ENCODE measurements at regions not wholly inside any gene's neighbourhood (a gene's known extent, or its start where the extent isn't known, plus 50 kb on each side); places are given as distances from the start of the nearest gene placed in this dataset.

DNA sequence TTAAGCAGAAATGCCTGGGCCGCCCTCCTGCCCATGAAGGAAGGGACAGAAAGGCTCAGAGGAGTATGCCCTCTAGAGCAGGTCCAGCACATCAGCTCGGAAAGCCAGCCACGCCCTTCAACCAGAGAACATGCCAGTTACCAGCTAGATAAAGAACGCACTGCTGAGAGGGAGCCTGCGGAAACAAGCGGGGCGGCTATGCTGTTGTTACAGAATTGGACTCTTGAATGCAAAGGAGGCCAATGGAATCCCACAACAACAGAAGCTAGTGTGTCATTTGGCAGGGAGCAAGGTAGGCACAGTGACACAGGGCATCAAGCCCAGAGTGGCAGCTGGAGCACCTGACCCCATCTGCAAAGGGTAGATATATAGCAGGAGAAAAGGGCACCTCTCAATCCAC is 242.9 kb upstream of the ID2 start:
- peaks cover 5% of the 10 kb centered on the region; the same call in 1 of the 2 replicates for H3F3A ChIP-seq (ENCODE audit: control insufficient read depth, insufficient read depth)
- no peaks in the 10 kb centered on the region for H3K9me3 ChIP-seq (ENCODE audit: control insufficient read depth, insufficient read depth, low read length)
- no peak overlapping the region for H3K4me3 ChIP-seq (ENCODE audit: low read length)
- no peaks in the 10 kb centered on the region for H3K27me3 ChIP-seq (ENCODE audit: control insufficient read depth, low read length)
- H4K20me1 ChIP-seq (ENCODE audit: control insufficient read depth, insufficient read depth, low read depth, low read length) = no peaks in the 10 kb centered on the region
- peak overlapping the region; percentile 1; the same call in 1 of the 2 replicates for H3K4me2 ChIP-seq (ENCODE audit: low read length)
- H3K9me2 ChIP-seq (replicated peaks; ENCODE audit: control insufficient read depth, low read length) = no peaks in the 10 kb centered on the region
- no peaks in the 10 kb centered on the region for H3K79me2 ChIP-seq (ENCODE audit: control insufficient read depth, low read length)
- no peak for TF ChIP-seq EZH2phosphoT487 (IDR thresholded peaks at IDR 0.05; ENCODE audit: borderline replicate concordance, low read length)
- TF ChIP-seq, protein P1, sequence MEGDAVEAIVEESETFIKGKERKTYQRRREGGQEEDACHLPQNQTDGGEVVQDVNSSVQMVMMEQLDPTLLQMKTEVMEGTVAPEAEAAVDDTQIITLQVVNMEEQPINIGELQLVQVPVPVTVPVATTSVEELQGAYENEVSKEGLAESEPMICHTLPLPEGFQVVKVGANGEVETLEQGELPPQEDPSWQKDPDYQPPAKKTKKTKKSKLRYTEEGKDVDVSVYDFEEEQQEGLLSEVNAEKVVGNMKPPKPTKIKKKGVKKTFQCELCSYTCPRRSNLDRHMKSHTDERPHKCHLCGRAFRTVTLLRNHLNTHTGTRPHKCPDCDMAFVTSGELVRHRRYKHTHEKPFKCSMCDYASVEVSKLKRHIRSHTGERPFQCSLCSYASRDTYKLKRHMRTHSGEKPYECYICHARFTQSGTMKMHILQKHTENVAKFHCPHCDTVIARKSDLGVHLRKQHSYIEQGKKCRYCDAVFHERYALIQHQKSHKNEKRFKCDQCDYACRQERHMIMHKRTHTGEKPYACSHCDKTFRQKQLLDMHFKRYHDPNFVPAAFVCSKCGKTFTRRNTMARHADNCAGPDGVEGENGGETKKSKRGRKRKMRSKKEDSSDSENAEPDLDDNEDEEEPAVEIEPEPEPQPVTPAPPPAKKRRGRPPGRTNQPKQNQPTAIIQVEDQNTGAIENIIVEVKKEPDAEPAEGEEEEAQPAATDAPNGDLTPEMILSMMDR (IDR thresholded peaks at IDR 0.05; ENCODE audit: low read depth, low read length, poor library complexity, severe bottlenecking) = no peak
- H3K4me1 ChIP-seq (ENCODE audit: control insufficient read depth, low read length) = peaks cover 62% of the 10 kb centered on the region
- no peaks in the 10 kb centered on the region for H3K36me3 ChIP-seq (ENCODE audit: control insufficient read depth, low read length)
- no peak overlapping the region for H3K27ac ChIP-seq (ENCODE audit: low read depth, low read length)

DNA sequence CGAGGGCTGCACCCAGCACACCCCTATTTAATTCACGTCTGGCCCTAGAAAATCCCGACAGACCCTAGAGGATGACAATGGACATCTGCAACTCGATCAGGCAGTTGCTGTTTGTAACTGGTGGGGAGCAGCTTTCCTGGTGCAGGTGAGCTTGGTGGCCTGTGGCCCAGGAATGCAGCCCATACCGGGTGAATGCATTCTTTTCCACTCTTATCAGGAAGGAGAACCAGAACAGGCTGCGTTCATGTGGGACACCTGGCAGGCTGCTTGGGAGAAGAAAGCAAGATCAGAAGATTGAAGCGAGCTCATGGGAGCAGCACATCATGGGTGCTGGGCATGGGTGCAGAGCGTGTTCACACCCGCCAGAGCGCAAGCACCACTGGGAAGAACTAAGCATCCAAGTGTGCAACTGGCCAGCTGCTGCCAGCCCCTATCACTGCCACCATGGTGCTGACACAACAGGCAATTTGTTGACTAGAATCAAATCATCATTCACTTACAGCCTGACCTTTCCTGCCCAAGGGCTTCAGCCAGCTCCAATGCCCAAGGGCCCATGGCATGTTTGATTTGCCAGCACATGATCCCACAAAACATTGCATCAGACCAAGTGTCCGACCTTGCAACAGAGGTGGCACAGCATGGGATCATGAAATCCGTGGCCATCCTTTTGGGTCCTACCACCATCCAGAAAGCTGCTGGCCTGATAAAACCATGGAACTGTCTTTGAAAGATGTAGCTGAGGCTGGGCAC is 241.7 kb upstream of the ID2 start:
- H3K4me3 ChIP-seq (ENCODE audit: low read length) = no peak overlapping the region
- no peaks in the 10 kb centered on the region for H4K20me1 ChIP-seq (ENCODE audit: control insufficient read depth, insufficient read depth, low read depth, low read length)
- TF ChIP-seq, protein P1 (IDR thresholded peaks at IDR 0.05; ENCODE audit: low read depth, low read length, poor library complexity, severe bottlenecking) = no peak
- no peak for TF ChIP-seq EZH2phosphoT487 (IDR thresholded peaks at IDR 0.05; ENCODE audit: borderline replicate concordance, low read length)
- no peaks in the 10 kb centered on the region for H3K9me2 ChIP-seq (replicated peaks; ENCODE audit: control insufficient read depth, low read length)
- no peaks in the 10 kb centered on the region for H3K9me3 ChIP-seq (ENCODE audit: control insufficient read depth, insufficient read depth, low read length)
- no peaks in the 10 kb centered on the region for H3K79me2 ChIP-seq (ENCODE audit: control insufficient read depth, low read length)
- peaks cover 11% of the 10 kb centered on the region; the same call in 1 of the 2 replicates for H3F3A ChIP-seq (ENCODE audit: control insufficient read depth, insufficient read depth)
- peaks cover 64% of the 10 kb centered on the region for H3K4me1 ChIP-seq (ENCODE audit: control insufficient read depth, low read length)
- no peaks in the 10 kb centered on the region for H3K36me3 ChIP-seq (ENCODE audit: control insufficient read depth, low read length)
- H3K27ac ChIP-seq (ENCODE audit: low read depth, low read length) = no peak overlapping the region
- H3K27me3 ChIP-seq (ENCODE audit: control insufficient read depth, low read length) = no peaks in the 10 kb centered on the region
- no peak overlapping the region for H3K4me2 ChIP-seq (ENCODE audit: low read length)

DNA sequence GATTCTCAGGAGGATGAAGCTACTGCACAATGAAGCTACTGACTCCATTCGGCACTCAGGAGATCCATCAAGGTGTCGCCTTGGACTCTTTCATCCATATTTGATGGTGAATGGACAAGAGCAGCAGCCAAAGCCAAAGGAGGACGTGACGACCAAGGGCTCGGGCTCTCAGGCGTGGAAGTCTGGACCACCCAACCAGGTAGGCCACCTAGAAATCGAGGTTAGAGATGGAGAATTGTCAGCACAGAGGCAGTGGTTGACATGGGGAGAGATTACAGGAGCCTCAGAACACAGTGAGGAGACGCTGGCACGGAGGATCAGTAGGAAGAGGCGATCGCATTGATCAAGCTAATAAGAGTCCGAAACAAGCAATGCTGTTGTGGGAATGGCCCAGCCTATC is 240.5 kb upstream of the ID2 start:
- Histone ChIP-seq H3K9me3 (ENCODE audit: control insufficient read depth, insufficient read depth, low read length) (no peaks in the 10 kb centered on the region), H3K27ac (ENCODE audit: low read depth, low read length) (no peak overlapping the region), H3F3A (ENCODE audit: control insufficient read depth, insufficient read depth) (0 out of 2 replicates have a peak, but pooled peaks cover 6% of the 10 kb centered on the region), H3K4me2 (ENCODE audit: low read length) (peak overlapping the region; percentile 67), H4K20me1 (ENCODE audit: control insufficient read depth, insufficient read depth, low read depth, low read length) (no peaks in the 10 kb centered on the region), H3K4me1 (ENCODE audit: control insufficient read depth, low read length) (peaks cover 60% of the 10 kb centered on the region), H3K9me2 (replicated peaks; ENCODE audit: control insufficient read depth, low read length) (no peaks in the 10 kb centered on the region), H3K36me3 (ENCODE audit: control insufficient read depth, low read length) (no peaks in the 10 kb centered on the region), H3K27me3 (ENCODE audit: control insufficient read depth, low read length) (no peaks in the 10 kb centered on the region), H3K79me2 (ENCODE audit: control insufficient read depth, low read length) (no peaks in the 10 kb centered on the region), H3K4me3 (ENCODE audit: low read length) (no peak overlapping the region)
- no peak for TF ChIP-seq EZH2phosphoT487 (IDR thresholded peaks at IDR 0.05; ENCODE audit: borderline replicate concordance, low read length)
- TF ChIP-seq, protein P1 (IDR thresholded peaks at IDR 0.05; ENCODE audit: low read depth, low read length, poor library complexity, severe bottlenecking) = no peak

Data from DOHH2 (cell line).